Memory B cell (primary cell): ENCODE measurements at regions not wholly inside any gene's neighbourhood (a gene's known extent, or its start where the extent isn't known, plus 50 kb on each side); places are given as distances from the start of the nearest gene placed in this dataset.
A peak's percentile ranks its signal among the peaks of the same experiment; 100 is the strongest.

Source experiments
- ATAC-seq: fragments of 150-1000 bp; cut with Tn5 transposase; 2 replicates; pipeline ENCODE4 v1.10.0; 2021; ENCODE audit warnings: low read depth, mild to moderate bottlenecking, moderate library complexity
- DNase-seq, 2 donors: peaks; one replicate each; pipeline ENCODE4 v3.0.0; 2022; ENCODE audit warnings: low spot score in 2 of 2
- H3K27ac Mint-ChIP-seq: one replicate; pipeline ENCODE4 v1.8.0; 2022; ENCODE audit warnings: mild to moderate bottlenecking, moderate library complexity, mixed read lengths
- H3K27me3 Mint-ChIP-seq: one replicate; pipeline ENCODE4 v1.8.0; 2022; ENCODE audit warnings: mixed read lengths
- H3K36me3 Mint-ChIP-seq: one replicate; pipeline ENCODE4 v1.8.0; 2022; ENCODE audit warnings: mild to moderate bottlenecking, mixed read lengths
- H3K4me1 Mint-ChIP-seq: one replicate; pipeline ENCODE4 v1.8.0; 2022; ENCODE audit warnings: mixed read lengths
- H3K4me3 Mint-ChIP-seq: one replicate; pipeline ENCODE4 v1.8.0; 2022; ENCODE audit warnings: mild to moderate bottlenecking, moderate library complexity, mixed read lengths
- H3K9me3 Mint-ChIP-seq: one replicate; pipeline ENCODE4 v1.8.0; 2022; ENCODE audit warnings: mixed read lengths

GRCh38 chr1:47701741-47702515 lies 264.1 kb downstream of the FOXD2 start:
- Mint-ChIP-seq H3K4me3 (no peak overlapping the region), H3K27me3 (peaks cover 8% of the 10 kb centered on the region), H3K27ac (no peak overlapping the region), H3K9me3 (no peaks in the 10 kb centered on the region), H3K36me3 (no peaks in the 10 kb centered on the region), H3K4me1 (no peaks in the 10 kb centered on the region)
- DNase-seq (no peak), ATAC-seq (no peak)

GRCh38 chr1:47703156-47703825 lies 265.4 kb downstream of the FOXD2 start:
- Mint-ChIP-seq H3K36me3 (no peaks in the 10 kb centered on the region), H3K4me3 (no peak overlapping the region), H3K27ac (no peak overlapping the region), H3K9me3 (no peaks in the 10 kb centered on the region), H3K27me3 (peaks cover 12% of the 10 kb centered on the region), H3K4me1 (peaks cover 2% of the 10 kb centered on the region)
- DNase-seq (no peak), ATAC-seq (no peak)

GRCh38 chr1:47703981-47704596 lies 266.2 kb downstream of the FOXD2 start:
- no peak overlapping the region for H3K27ac Mint-ChIP-seq
- DNase-seq: no peak
- no peak overlapping the region for H3K4me3 Mint-ChIP-seq
- H3K36me3 Mint-ChIP-seq: no peaks in the 10 kb centered on the region
- peaks cover 2% of the 10 kb centered on the region for H3K4me1 Mint-ChIP-seq
- peaks cover 12% of the 10 kb centered on the region for H3K27me3 Mint-ChIP-seq
- no peak for ATAC-seq
- no peaks in the 10 kb centered on the region for H3K9me3 Mint-ChIP-seq

- Mint-ChIP-seq H3K4me1 (peaks cover 2% of the 10 kb centered on the region), H3K9me3 (no peaks in the 10 kb centered on the region), H3K27ac (no peak overlapping the region), H3K27me3 (peaks cover 12% of the 10 kb centered on the region), H3K36me3 (no peaks in the 10 kb centered on the region), H3K4me3 (no peak overlapping the region)
- DNase-seq: no peak
- no peak for ATAC-seq
Measured at GRCh38 chr1:47705517-47706130, 267.8 kb downstream of the FOXD2 start.

- H3K4me1 Mint-ChIP-seq: peaks cover 2% of the 10 kb centered on the region
- ATAC-seq (no peak), DNase-seq (no peak)
- no peaks in the 10 kb centered on the region for H3K36me3 Mint-ChIP-seq
- H3K27me3 Mint-ChIP-seq: peaks cover 13% of the 10 kb centered on the region
- no peak overlapping the region for H3K4me3 Mint-ChIP-seq
- no peak overlapping the region for H3K27ac Mint-ChIP-seq
- no peaks in the 10 kb centered on the region for H3K9me3 Mint-ChIP-seq
Measured at GRCh38 chr1:47707503-47707902, 269.7 kb downstream of the FOXD2 start.

- no peak for DNase-seq
- Mint-ChIP-seq H3K27ac (no peak overlapping the region), H3K4me3 (peak overlapping the region; percentile 21), H3K36me3 (no peaks in the 10 kb centered on the region), H3K9me3 (no peaks in the 10 kb centered on the region), H3K27me3 (peaks cover 19% of the 10 kb centered on the region), H3K4me1 (peaks cover 2% of the 10 kb centered on the region)
- ATAC-seq: no peak
Measured at GRCh38 chr1:47708019-47708535, 270.2 kb downstream of the FOXD2 start.

- H3K4me3 Mint-ChIP-seq: no peak overlapping the region
- DNase-seq (no peak), ATAC-seq (no peak)
- H3K36me3 Mint-ChIP-seq: no peaks in the 10 kb centered on the region
- no peaks in the 10 kb centered on the region for H3K9me3 Mint-ChIP-seq
- H3K27me3 Mint-ChIP-seq: peaks cover 22% of the 10 kb centered on the region
- H3K4me1 Mint-ChIP-seq: peaks cover 2% of the 10 kb centered on the region
- H3K27ac Mint-ChIP-seq: no peak overlapping the region
Measured at GRCh38 chr1:47708658-47709018, 270.8 kb downstream of the FOXD2 start.

GRCh38 chr1:47709019-47709871 lies 271.4 kb downstream of the FOXD2 start:
- Mint-ChIP-seq H3K36me3 (no peaks in the 10 kb centered on the region), H3K27ac (no peak overlapping the region), H3K4me3 (peak overlapping the region; percentile 64), H3K9me3 (no peaks in the 10 kb centered on the region), H3K27me3 (peaks cover 24% of the 10 kb centered on the region), H3K4me1 (peaks cover 2% of the 10 kb centered on the region)
- peak in 1 of 2 donors; percentile 21 for DNase-seq
- ATAC-seq: peak; percentile 34

- no peak for ATAC-seq
- peak overlapping the region; percentile 64 for H3K4me3 Mint-ChIP-seq
Measured at GRCh38 chr1:47709872-47710231, 272.0 kb downstream of the FOXD2 start.

GRCh38 chr1:47710329-47711071 lies 272.7 kb downstream of the FOXD2 start:
- Mint-ChIP-seq H3K36me3 (no peaks in the 10 kb centered on the region), H3K27ac (no peak overlapping the region), H3K27me3 (peaks cover 27% of the 10 kb centered on the region), H3K4me3 (peak overlapping the region; percentile 30), H3K4me1 (peaks cover 2% of the 10 kb centered on the region), H3K9me3 (no peaks in the 10 kb centered on the region)
- peak; percentile 63 for ATAC-seq
- DNase-seq: peak; percentile 61 to 77

More at GRCh38 chr1:47709872-47710231, 272.0 kb downstream of the FOXD2 start:
- no peaks in the 10 kb centered on the region for H3K9me3 Mint-ChIP-seq
- H3K36me3 Mint-ChIP-seq: no peaks in the 10 kb centered on the region
- no peak for DNase-seq
- no peak overlapping the region for H3K27ac Mint-ChIP-seq
- peaks cover 24% of the 10 kb centered on the region for H3K27me3 Mint-ChIP-seq
- peaks cover 2% of the 10 kb centered on the region for H3K4me1 Mint-ChIP-seq
